Body of pancreas (tissue), 4 donors: ENCODE measurements at regions not wholly inside any gene's neighbourhood (a gene's known extent, or its start where the extent isn't known, plus 50 kb on each side); places are given as distances from the start of the nearest gene placed in this dataset.

Experiments used
- CTCF ChIP-seq, 7 experiments: fragments of 450-650 bp in 4 of 7; fragments of 200-600 bp in 3 of 7; sonication (generic) in 3 of 7; IDR thresholded peaks; one replicate each; pipeline ENCODE4 v1.5.1; 2016 to 2019; ENCODE audit warnings: antibody characterized with exemption in 7 of 7
- POLR2A ChIP-seq, 3 donors: fragments of 450-650 bp; IDR thresholded peaks; one replicate each; pipeline ENCODE4 v1.6.1; 2016; ENCODE audit warnings: antibody characterized with exemption in 3 of 3, mild to moderate bottlenecking in 2 of 3

- TF ChIP-seq CTCF (IDR thresholded peaks at IDR 0.05) (no peak), POLR2A (IDR thresholded peaks at IDR 0.05) (no peak)
These were observed 139.4 kb upstream of the SHH start for GRCh38 chr7:155951554-155952158.
